ENCODE measurements at regions not wholly inside any gene's neighbourhood (a gene's known extent, or its start where the extent isn't known, plus 50 kb on each side); places are given as distances from the start of the nearest gene placed in this dataset.

DNA sequence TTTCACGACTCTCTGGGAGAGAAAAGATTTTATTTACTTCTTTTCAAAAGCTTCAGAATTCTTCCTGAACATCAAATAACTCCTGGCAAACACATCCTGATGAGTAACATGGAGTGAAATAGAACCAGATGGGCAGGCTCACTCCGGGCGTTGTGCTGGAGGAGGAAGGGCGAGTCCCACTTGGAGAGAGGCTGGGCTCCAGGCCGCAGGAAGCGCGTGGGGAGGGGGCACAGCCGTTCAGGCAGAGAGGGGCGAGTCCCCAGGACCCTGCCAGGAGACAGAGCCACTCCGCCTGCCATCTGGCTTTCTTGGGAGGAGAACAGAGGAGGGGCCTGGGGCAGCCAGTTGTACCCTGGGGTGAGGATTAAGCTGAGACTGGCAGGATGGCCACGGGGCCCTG lies 265.9 kb upstream of the ZMIZ1 start:
- DNase-seq, result peak; percentile 39 to 60
- peaks cover 43% of the 10 kb centered on the region for H3K4me1 ChIP-seq (replicated peaks; ENCODE audit: insufficient read depth)
- intact Hi-C loops (cut with micrococcal nuclease; ENCODE audit: unreplicated experiment), result no loop called here

DNA sequence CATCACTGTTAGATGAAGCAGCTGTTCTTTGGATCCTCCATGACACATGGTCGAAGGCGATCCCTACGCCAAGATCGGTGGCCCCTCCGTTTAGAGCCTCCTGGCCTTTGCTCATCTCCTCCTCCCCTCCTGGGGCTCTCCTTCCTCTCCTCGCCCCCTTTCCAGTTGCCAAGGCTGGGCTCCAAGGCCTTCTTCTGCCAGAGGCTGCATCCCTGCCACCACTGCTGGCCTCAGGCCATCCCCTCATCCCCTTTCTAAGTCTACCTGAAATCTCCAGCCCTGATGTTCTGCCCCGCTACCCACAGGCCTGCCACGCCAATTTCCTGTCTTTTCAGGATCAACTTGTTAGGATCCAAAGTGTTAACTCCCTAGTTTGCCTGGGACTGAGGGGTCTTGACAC lies 265.1 kb upstream of the ZMIZ1 start:
- Histone ChIP-seq H2AFZ (no peak overlapping the region), H3K27ac (no peak overlapping the region), H3K4me3 (no peak overlapping the region), H3K36me3 (ENCODE audit: low read depth) (no peaks in the 10 kb centered on the region), H3F3A (ENCODE audit: insufficient read depth, low read depth) (peaks cover 19% of the 10 kb centered on the region; the same call in 1 of the 2 replicates), H3K9me2 (ENCODE audit: insufficient read depth) (no peaks in the 10 kb centered on the region), H4K20me1 (ENCODE audit: insufficient read depth) (no peaks in the 10 kb centered on the region), H3K27me3 (ENCODE audit: insufficient read depth, low read depth) (no peaks in the 10 kb centered on the region), H3K79me2 (ENCODE audit: low read depth) (no peaks in the 10 kb centered on the region), H3K4me1 (replicated peaks; ENCODE audit: insufficient read depth) (peaks cover 43% of the 10 kb centered on the region), H3K9me3 (ENCODE audit: insufficient read depth, low read depth) (no peaks in the 10 kb centered on the region), H3K4me2 (no peak overlapping the region)
- BruUV-seq (replicated peaks), result no TSS peak
- DNase-seq, result no peak
- intact Hi-C loops (cut with micrococcal nuclease; ENCODE audit: unreplicated experiment), result no loop called here
- TF ChIP-seq EZH2 (IDR thresholded peaks at IDR 0.05; ENCODE audit: low read depth), result no peak
- TF ChIP-seq, protein P1, sequence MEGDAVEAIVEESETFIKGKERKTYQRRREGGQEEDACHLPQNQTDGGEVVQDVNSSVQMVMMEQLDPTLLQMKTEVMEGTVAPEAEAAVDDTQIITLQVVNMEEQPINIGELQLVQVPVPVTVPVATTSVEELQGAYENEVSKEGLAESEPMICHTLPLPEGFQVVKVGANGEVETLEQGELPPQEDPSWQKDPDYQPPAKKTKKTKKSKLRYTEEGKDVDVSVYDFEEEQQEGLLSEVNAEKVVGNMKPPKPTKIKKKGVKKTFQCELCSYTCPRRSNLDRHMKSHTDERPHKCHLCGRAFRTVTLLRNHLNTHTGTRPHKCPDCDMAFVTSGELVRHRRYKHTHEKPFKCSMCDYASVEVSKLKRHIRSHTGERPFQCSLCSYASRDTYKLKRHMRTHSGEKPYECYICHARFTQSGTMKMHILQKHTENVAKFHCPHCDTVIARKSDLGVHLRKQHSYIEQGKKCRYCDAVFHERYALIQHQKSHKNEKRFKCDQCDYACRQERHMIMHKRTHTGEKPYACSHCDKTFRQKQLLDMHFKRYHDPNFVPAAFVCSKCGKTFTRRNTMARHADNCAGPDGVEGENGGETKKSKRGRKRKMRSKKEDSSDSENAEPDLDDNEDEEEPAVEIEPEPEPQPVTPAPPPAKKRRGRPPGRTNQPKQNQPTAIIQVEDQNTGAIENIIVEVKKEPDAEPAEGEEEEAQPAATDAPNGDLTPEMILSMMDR (conservative IDR thresholded peaks at IDR 0.05), result no peak
- POLR2A ChIA-PET (ENCODE audit: unreplicated experiment), result no interaction called here
- CTCF ChIA-PET, result no interaction called here

More for the DNA sequence above, 265.9 kb upstream of the ZMIZ1 start:
- ChIA-PET POLR2A (ENCODE audit: unreplicated experiment) (no interaction called here), CTCF (no interaction called here)
- BruUV-seq (replicated peaks), result no TSS peak
- no peaks in the 10 kb centered on the region for H3K9me2 ChIP-seq (ENCODE audit: insufficient read depth)
- no peaks in the 10 kb centered on the region for H4K20me1 ChIP-seq (ENCODE audit: insufficient read depth)
- H3F3A ChIP-seq (ENCODE audit: insufficient read depth, low read depth), result peaks cover 23% of the 10 kb centered on the region; the same call in 1 of the 2 replicates
- H3K27ac ChIP-seq, result no peak overlapping the region
- H3K79me2 ChIP-seq (ENCODE audit: low read depth), result no peaks in the 10 kb centered on the region
- no peaks in the 10 kb centered on the region for H3K9me3 ChIP-seq (ENCODE audit: insufficient read depth, low read depth)
- no peaks in the 10 kb centered on the region for H3K36me3 ChIP-seq (ENCODE audit: low read depth)
- peak overlapping the region; percentile 73; the same call in 1 of the 2 replicates for H2AFZ ChIP-seq
- no peak overlapping the region for H3K4me3 ChIP-seq
- peak overlapping the region; percentile 52 for H3K4me2 ChIP-seq
- no peak for TF ChIP-seq EZH2 (IDR thresholded peaks at IDR 0.05; ENCODE audit: low read depth)
- TF ChIP-seq, protein P1 (conservative IDR thresholded peaks at IDR 0.05), result no peak
- H3K27me3 ChIP-seq (ENCODE audit: insufficient read depth, low read depth), result no peaks in the 10 kb centered on the region

DNA sequence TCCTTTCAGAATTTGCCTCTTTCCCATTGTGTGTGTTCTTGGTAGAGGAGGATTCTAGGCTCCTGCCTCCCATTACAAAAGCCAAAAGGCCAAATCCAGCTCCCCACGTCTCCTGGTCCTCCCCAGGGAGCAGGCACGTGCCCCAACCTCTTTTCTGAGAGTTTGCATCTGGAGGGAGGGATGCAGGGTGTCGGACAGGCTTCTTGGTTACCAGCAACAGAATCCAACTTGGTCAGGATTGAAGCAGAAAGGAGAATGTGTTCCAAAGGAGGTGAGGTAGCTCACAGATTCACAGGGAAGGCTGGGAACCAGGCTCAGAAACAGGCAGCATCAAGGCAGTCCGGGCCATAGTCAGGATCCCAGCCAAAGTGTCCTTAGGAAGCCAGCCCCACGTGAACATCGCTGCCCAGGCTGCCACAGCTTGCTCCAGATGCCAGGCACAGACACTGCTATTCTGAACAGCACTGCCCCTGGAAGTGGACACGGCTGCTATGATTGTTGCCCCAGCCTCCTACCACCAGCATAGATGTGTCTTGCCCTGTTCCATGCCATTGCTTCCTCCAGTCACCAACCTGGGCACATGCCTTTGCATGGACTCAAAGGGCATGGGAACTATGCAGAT lies 264.2 kb upstream of the ZMIZ1 start:
- DNase-seq, result no peak
- intact Hi-C loops (cut with micrococcal nuclease; ENCODE audit: unreplicated experiment), result no loop called here
- H3K27ac ChIP-seq, result no peak overlapping the region
- H3K36me3 ChIP-seq (ENCODE audit: low read depth), result no peaks in the 10 kb centered on the region
- peaks cover 13% of the 10 kb centered on the region; the same call in 1 of the 2 replicates for H3F3A ChIP-seq (ENCODE audit: insufficient read depth, low read depth)
- H3K79me2 ChIP-seq (ENCODE audit: low read depth), result no peaks in the 10 kb centered on the region
- no peaks in the 10 kb centered on the region for H3K27me3 ChIP-seq (ENCODE audit: insufficient read depth, low read depth)
- BruUV-seq (replicated peaks), result no TSS peak
- POLR2A ChIA-PET (ENCODE audit: unreplicated experiment), result interaction anchor here (0.7 kb wide), 1 partner anchor 57 kb away, joined by 4 read pairs; no protein-coding TSS in a partner anchor
- no peak overlapping the region for H3K4me3 ChIP-seq
- H3K9me2 ChIP-seq (ENCODE audit: insufficient read depth), result no peaks in the 10 kb centered on the region
- TF ChIP-seq, protein P1 (conservative IDR thresholded peaks at IDR 0.05), result no peak
- no peak for TF ChIP-seq EZH2 (IDR thresholded peaks at IDR 0.05; ENCODE audit: low read depth)
- CTCF ChIA-PET, result no interaction called here
- no peaks in the 10 kb centered on the region for H3K9me3 ChIP-seq (ENCODE audit: insufficient read depth, low read depth)
- H4K20me1 ChIP-seq (ENCODE audit: insufficient read depth), result no peaks in the 10 kb centered on the region
- peaks cover 38% of the 10 kb centered on the region for H3K4me1 ChIP-seq (replicated peaks; ENCODE audit: insufficient read depth)
- H2AFZ ChIP-seq, result no peak overlapping the region
- no peak overlapping the region for H3K4me2 ChIP-seq

Measured in PC-9 (cell line).